Natural killer cell (primary cell): ENCODE measurements at regions not wholly inside any gene's neighbourhood (a gene's known extent, or its start where the extent isn't known, plus 50 kb on each side); places are given as distances from the start of the nearest gene placed in this dataset.

Source experiments
- ATAC-seq, 3 donors: fragments of 150-1000 bp in 2 of 3; fragments of 200-7000 bp in 1 of 3; cut with Tn5 transposase; 1 replicate in 1 of 3; 2 replicates in 2 of 3; pipeline ENCODE4 v1.10.0; 2021; ENCODE audit warnings: mild to moderate bottlenecking in 2 of 3, moderate library complexity in 2 of 3
- DNase-seq, 2 donors: peaks; one replicate each; pipeline versions ENCODE4 v3.0.0 to v3.0.0-alpha.2; 2013 to 2021; ENCODE audit warnings: mixed read lengths in 1 of 2
- H3K27ac ChIP-seq: one replicate; pipeline ENCODE4 v1.5.1; 2013; ENCODE audit warnings: mild to moderate bottlenecking, low read length
- H3K27me3 ChIP-seq: one replicate; pipeline ENCODE4 v1.6.1; 2013; ENCODE audit warnings: low read length; ENCODE audit not compliant: control insufficient read depth, insufficient read depth
- H3K36me3 ChIP-seq: one replicate; pipeline ENCODE4 v1.6.1; 2013; ENCODE audit warnings: low read length; ENCODE audit not compliant: control insufficient read depth, insufficient read depth
- H3K4me1 ChIP-seq: one replicate; pipeline ENCODE4 v1.6.1; 2013; ENCODE audit warnings: low read length; ENCODE audit not compliant: control insufficient read depth, insufficient read depth
- H3K4me3 ChIP-seq: one replicate; pipeline ENCODE4 v1.5.1; 2013; ENCODE audit warnings: low read length
- H3K9me3 ChIP-seq: one replicate; pipeline ENCODE4 v1.6.1; 2013; ENCODE audit warnings: low read length; ENCODE audit not compliant: control insufficient read depth, insufficient read depth
- H3K27ac Mint-ChIP-seq, 2 donors: one replicate each; pipeline ENCODE4 v1.8.0; 2022; ENCODE audit warnings: mild to moderate bottlenecking in 2 of 2, mixed read lengths in 2 of 2, moderate library complexity in 1 of 2
- H3K27me3 Mint-ChIP-seq, 2 donors: one replicate each; pipeline ENCODE4 v1.8.0; 2022; ENCODE audit warnings: low read depth in 2 of 2, mixed read lengths in 2 of 2
- H3K36me3 Mint-ChIP-seq: one replicate; pipeline ENCODE4 v1.8.0; 2022; ENCODE audit warnings: mixed read lengths
- H3K4me1 Mint-ChIP-seq, 2 donors: one replicate each; pipeline ENCODE4 v1.8.0; 2022; ENCODE audit warnings: mixed read lengths in 2 of 2
- H3K4me3 Mint-ChIP-seq: one replicate; pipeline ENCODE4 v1.8.0; 2022; ENCODE audit warnings: mild to moderate bottlenecking, moderate library complexity, mixed read lengths
- H3K9me3 Mint-ChIP-seq, 2 donors: one replicate each; pipeline ENCODE4 v1.8.0; 2022; ENCODE audit warnings: mixed read lengths in 2 of 2
- CTCF ChIP-seq: fragments of 200-600 bp; IDR thresholded peaks from one replicate; pipeline ENCODE4 v1.8.0; 2022; ENCODE audit warnings: antibody characterized with exemption
- WGBS: methylation state at CpG from one replicate; pipeline ENCODE4 v1.1.7; 2013; ENCODE audit warnings: missing lambda C conversion rate; ENCODE audit not compliant: insufficient coverage; 5-methylcytosine and 5-hydroxymethylcytosine counted together
- intact Hi-C: fragments of 100-400 bp; cut with micrococcal nuclease; formaldehyde crosslinking; loops from one replicate; pipeline ENCODE4 v1.14.2; 2022

- Mint-ChIP-seq H3K4me3 (no peak overlapping the region), H3K36me3 (no peaks in the 10 kb centered on the region), H3K27ac (no peak overlapping the region), H3K9me3 (peaks cover 9 to 13% of the 10 kb centered on the region in 2 donors), H3K27me3 (no peaks in the 10 kb centered on the region), H3K4me1 (no peaks in the 10 kb centered on the region)
- Histone ChIP-seq H3K27me3 (no peaks in the 10 kb centered on the region), H3K4me3 (no peak overlapping the region), H3K4me1 (no peaks in the 10 kb centered on the region), H3K36me3 (no peaks in the 10 kb centered on the region), H3K27ac (no peak overlapping the region), H3K9me3 (peaks cover 3% of the 10 kb centered on the region)
- WGBS, result 83% methylated on average over 6 of the region's 7 CpGs
- no peak for TF ChIP-seq CTCF
- DNase-seq, result no peak
- intact Hi-C loops, result no loop called here
- ATAC-seq, result no peak
Observed at GRCh38 chr16:6510261-6510660, 822.4 kb upstream of the RBFOX1 start.

- Mint-ChIP-seq H3K27me3 (no peaks in the 10 kb centered on the region), H3K27ac (no peak overlapping the region)
- no peak for ATAC-seq
Observed at GRCh38 chr16:6499413-6499812, 833.2 kb upstream of the RBFOX1 start.

GRCh38 chr16:6498858-6499257 is 833.8 kb upstream of the RBFOX1 start:
- no peaks in the 10 kb centered on the region for H3K27me3 ChIP-seq
- no peaks in the 10 kb centered on the region for H3K27me3 Mint-ChIP-seq
- intact Hi-C loops, result no loop called here
- ATAC-seq (no peak), DNase-seq (no peak)
- H3K4me1 ChIP-seq, result no peaks in the 10 kb centered on the region
- H3K9me3 ChIP-seq, result no peaks in the 10 kb centered on the region
- no peak overlapping the region for H3K4me3 Mint-ChIP-seq
- no peaks in the 10 kb centered on the region for H3K36me3 Mint-ChIP-seq
- WGBS, result 86% methylated on average over 3 of the region's 4 CpGs
- H3K4me3 ChIP-seq, result no peak overlapping the region
- H3K27ac ChIP-seq, result no peak overlapping the region
- H3K27ac Mint-ChIP-seq, result no peak overlapping the region
- no peak for TF ChIP-seq CTCF
- peaks cover 4 to 5% of the 10 kb centered on the region in 2 donors for H3K9me3 Mint-ChIP-seq
- no peaks in the 10 kb centered on the region for H3K36me3 ChIP-seq
- H3K4me1 Mint-ChIP-seq, result no peaks in the 10 kb centered on the region

More at GRCh38 chr16:6499413-6499812, 833.2 kb upstream of the RBFOX1 start:
- no peak overlapping the region for H3K4me3 Mint-ChIP-seq
- DNase-seq, result no peak
- Histone ChIP-seq H3K4me3 (no peak overlapping the region), H3K27me3 (no peaks in the 10 kb centered on the region), H3K36me3 (no peaks in the 10 kb centered on the region), H3K27ac (no peak overlapping the region), H3K9me3 (no peaks in the 10 kb centered on the region), H3K4me1 (no peaks in the 10 kb centered on the region)
- 67% methylated on average over 2 of the region's 2 CpGs for WGBS
- TF ChIP-seq CTCF, result no peak
- no peaks in the 10 kb centered on the region for H3K36me3 Mint-ChIP-seq
- H3K9me3 Mint-ChIP-seq, result peaks cover 4 to 5% of the 10 kb centered on the region in 2 donors
- no peaks in the 10 kb centered on the region for H3K4me1 Mint-ChIP-seq
- intact Hi-C loops, result no loop called here

GRCh38 chr16:6496996-6497395 is 835.6 kb upstream of the RBFOX1 start:
- Mint-ChIP-seq H3K27me3 (no peaks in the 10 kb centered on the region), H3K36me3 (no peaks in the 10 kb centered on the region), H3K4me3 (no peak overlapping the region), H3K27ac (no peak overlapping the region), H3K4me1 (no peaks in the 10 kb centered on the region), H3K9me3 (peaks cover 5 to 7% of the 10 kb centered on the region in 2 donors)
- H3K27ac ChIP-seq, result no peak overlapping the region
- no peak for DNase-seq
- no peaks in the 10 kb centered on the region for H3K9me3 ChIP-seq
- 76% methylated on average over 2 of the region's 2 CpGs for WGBS
- H3K4me1 ChIP-seq, result no peaks in the 10 kb centered on the region
- ATAC-seq, result no peak
- no peak overlapping the region for H3K4me3 ChIP-seq
- H3K27me3 ChIP-seq, result no peaks in the 10 kb centered on the region
- TF ChIP-seq CTCF, result no peak
- H3K36me3 ChIP-seq, result no peaks in the 10 kb centered on the region
- intact Hi-C loops, result no loop called here
